Stimulated activated CD8-positive, alpha-beta memory T cell treated with anti-CD3 and anti-CD28 coated beads, Interleukin-4, amount 100 ng/mL, for 48 hours (primary cell): ENCODE measurements at regions not wholly inside any gene's neighbourhood (a gene's known extent, or its start where the extent isn't known, plus 50 kb on each side); places are given as distances from the start of the nearest gene placed in this dataset.
"Not testable (repeated sequence)": the region's sequence is repeated elsewhere in the genome, so short reads cannot be mapped to it uniquely, and the experiment has no call there.

ENCODE experiments used
- DNase-seq: peaks from one replicate; pipeline ENCODE4 v3.0.0-alpha.2; 2020

- no peak for DNase-seq
Observed at GRCh38 chr2:38243186-38243880, 133.7 kb downstream of the ATL2 start.

- no peak for DNase-seq
Observed at GRCh38 chr2:38239452-38239851, 137.6 kb downstream of the ATL2 start.

- DNase-seq = not testable (repeated sequence)
Observed at GRCh38 chr2:38238705-38239104, 138.4 kb downstream of the ATL2 start.

DNA sequence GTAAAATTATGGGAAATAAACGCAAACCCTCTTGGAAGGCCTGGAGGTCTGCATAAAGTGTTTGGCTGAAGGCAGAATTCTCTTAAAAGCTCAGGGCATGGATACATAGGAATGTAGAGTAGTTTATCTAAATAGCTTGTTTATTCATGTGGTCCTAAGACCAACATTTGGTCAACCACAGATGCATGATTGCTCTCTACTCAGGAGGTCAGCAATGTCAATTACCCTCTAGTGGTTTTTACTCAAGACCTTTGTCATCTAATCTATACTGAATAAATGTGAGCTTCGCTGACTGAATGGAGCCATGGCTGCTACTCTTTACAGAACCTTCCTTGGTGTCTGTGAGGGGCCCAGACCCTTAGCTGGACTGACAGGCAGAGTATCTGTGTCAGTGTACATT is 139.8 kb downstream of the ATL2 start:
- no peak for DNase-seq

DNA sequence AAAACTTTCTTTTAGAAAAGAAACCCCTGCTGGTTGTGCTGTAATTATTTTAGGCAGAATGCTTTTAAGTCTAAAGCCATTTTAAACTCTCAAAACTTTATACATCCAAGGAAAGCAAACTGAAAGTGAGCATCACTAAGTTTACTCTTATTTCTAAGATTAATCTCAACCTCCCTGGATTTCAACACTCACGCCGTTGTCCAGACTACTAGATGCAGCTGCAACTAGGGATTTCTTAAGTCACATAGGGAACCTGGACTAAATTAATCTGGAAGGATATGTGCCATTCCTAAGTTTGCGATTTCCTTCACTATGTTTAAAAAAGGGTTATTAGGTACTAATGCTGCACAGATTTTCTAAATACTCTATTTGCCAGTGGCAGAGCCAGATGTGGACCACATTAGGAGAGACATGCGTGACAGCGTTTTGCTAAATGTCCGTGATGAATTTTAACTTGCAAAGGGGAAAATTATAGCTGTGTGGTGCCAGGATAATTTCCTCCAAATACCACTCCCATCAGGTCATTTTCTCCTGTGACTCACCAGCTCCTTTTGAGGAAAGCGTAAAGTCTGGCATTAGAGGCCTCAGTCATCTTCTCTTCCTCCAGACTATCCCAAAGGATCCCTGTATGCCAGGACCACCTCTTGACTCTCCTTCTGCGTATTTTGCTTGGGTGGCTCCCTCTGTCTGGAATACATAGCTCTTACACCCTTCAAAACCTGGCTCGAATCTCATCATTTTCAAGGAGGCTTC is 143.7 kb downstream of the ATL2 start:
- DNase-seq = no peak

DNA sequence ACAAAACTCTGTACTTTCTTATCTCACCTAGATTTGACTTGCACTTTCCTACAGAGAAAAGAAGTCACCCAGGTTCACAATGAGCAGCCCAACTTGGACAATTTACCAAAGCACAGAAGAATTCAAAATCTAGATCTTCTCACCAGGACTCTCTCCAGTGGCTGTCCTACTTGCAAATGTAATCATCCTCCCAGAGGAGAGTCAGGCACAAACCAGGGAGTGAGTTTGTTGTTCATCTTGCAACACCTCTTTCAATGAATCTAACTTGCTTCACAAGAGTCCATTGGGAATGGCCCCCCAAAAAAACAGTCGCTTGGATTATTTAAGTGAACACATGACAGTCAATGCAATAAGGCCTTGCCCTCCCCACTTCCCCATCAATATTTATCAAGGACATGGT is 144.6 kb downstream of the ATL2 start:
- no peak for DNase-seq

DNA sequence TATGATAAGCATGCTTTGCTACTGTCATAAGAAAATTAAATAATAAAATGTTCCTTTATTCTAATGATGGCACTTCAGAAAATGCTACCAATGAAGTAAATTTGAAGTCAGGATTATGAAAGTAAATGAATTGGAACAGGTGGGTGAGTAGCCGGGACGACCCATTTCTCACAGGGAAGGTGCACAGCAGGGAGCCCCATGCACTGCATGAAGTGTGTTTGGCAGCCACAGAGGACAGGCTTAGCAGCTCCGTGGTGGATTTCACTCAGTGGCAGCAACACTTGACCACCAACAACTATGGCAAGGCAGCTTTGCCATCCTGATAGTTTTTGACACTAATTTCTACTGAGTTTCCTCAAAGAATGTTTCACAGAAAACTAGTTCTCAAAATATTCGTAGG is 146.3 kb downstream of the ATL2 start:
- DNase-seq = no peak

GRCh38 chr2:38228753-38229152 is 148.3 kb downstream of the ATL2 start:
- no peak for DNase-seq

- DNase-seq = no peak
Observed at GRCh38 chr2:38224821-38225437, 149.0 kb upstream of the CYP1B1 start.

DNA sequence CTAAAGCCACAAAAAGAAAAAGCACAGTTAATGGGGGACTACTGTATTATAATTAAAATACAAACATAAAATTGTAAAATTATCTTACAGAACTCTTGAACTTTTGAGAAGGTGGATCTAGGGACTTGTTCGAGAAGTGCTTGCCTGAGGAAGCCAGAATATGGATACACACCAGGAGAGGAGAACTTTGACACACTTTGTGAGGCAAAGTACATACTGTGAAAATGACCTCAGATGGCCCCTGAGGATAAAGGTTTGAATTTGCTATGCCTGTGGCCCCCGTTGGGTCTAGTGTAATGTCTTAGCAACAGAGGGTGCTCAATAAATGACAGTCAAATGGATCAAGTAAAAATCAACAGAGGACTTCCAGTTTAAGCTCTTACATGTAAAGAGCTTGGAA is 148.2 kb upstream of the CYP1B1 start:
- DNase-seq = no peak

- DNase-seq = no peak
Observed at GRCh38 chr2:38223256-38223655, 147.3 kb upstream of the CYP1B1 start.

DNA sequence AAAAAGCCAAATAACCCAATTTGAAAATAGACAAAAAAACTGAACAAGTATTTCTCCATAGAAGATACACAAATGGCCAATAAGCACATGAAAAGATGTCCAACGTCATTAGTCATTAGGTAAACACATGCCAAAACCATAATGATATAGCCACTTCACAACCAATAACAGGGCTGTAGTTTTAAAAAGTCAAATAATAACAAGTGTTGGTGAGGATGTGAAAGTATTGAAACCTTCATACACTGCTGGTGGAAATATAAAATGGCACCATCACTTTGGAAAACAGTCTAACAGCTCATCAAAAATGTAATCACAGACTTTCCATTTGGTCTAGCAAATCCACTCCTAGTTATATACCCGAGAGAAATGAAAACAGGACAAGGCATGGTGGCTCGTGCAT is 144.2 kb upstream of the CYP1B1 start:
- DNase-seq = no peak

DNA sequence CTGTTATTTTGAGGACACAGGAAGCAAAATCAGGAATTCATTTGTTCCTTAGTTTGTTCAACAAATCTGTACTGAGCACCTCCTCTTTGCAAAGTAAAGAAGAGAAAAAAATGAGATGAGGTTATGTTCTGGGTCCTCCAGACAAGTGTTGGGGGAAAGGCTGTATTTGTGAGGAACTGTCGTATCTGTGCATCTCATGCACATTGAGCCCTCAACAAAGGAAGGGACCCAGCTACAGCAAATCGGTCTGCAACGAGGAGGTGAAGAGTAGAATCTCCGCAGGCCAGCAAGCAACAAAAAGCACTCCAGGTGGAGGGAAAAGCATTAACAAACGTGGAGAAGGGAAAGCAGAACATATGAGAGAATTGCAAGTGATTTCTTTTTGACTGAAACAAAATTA is 143.0 kb upstream of the CYP1B1 start:
- DNase-seq = no peak

GRCh38 chr2:38218591-38218991 is 142.6 kb upstream of the CYP1B1 start:
- no peak for DNase-seq

- no peak for DNase-seq
Observed at GRCh38 chr2:38217401-38218188, 141.6 kb upstream of the CYP1B1 start.

DNA sequence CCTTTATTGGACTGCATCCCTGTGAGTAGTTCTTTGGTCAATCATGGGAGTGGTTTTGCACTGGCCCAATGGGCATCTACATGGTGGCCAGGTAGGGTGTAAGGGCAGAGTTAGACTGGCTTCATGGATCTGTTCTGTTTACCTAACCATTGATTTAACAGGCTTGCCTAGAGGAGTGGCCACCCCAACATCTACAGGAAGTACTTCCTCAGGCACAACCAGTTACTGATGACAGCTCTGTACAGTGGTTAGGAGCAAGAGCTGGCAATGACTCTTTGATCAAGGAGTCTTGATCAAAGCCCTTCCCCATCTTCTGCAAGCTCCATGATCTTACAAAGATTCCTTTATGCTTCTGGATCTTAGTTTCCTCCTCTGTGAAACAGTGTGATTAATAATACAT is 140.9 kb upstream of the CYP1B1 start:
- DNase-seq = no peak

- DNase-seq = no peak
Observed at GRCh38 chr2:38215993-38216392, 140.0 kb upstream of the CYP1B1 start.

GRCh38 chr2:38215522-38215921 is 139.6 kb upstream of the CYP1B1 start:
- DNase-seq = no peak

DNA sequence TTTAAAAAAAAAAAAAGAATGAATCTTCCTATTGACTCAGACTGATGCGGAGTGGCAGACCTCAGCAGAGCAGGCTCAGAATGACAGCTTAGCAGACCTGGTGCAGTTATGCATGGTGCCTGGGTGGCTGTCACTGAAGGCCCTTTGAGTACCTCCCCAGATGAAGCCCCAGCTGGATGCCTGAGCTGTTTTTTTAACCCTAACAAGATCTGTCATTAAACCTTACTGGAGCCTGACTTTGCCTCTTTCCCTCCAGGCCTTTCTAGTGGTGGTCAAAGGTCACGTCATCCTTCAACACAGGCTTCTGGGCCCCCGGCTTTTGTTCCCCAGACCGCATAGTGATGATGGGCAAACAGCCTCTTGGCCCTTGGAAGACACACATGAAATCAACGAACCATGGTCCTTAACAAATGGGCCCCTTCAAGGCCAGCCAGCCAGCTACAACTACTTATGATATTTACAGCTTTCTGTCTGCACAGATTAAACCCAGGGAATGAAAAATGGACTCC is 138.3 kb upstream of the CYP1B1 start:
- DNase-seq = no peak

DNA sequence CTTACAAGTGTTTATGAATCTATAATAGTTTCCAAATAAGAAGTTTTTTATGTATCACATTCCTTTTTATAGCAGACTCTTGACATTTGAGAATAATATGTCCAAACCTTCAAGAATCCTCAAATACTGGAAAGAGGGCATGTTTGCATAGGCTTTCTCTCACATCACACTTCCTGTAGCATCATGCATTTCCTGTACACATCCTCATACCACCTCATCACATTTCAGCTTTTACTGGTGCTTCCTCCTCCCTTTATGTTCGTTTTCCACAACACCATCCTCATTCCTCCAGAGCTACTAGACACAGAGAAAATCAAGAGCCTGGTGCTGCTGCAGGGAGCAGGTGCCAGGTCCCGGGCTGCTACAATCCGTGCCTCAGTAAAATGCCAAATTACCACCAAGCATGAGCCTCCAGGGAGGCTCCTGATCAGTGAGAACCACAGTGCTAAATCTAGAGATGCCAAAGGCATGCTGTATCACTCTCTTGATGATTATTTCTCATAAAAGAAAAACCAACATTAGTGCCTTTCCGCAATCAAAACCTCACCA is 137.7 kb upstream of the CYP1B1 start:
- DNase-seq = no peak

DNA sequence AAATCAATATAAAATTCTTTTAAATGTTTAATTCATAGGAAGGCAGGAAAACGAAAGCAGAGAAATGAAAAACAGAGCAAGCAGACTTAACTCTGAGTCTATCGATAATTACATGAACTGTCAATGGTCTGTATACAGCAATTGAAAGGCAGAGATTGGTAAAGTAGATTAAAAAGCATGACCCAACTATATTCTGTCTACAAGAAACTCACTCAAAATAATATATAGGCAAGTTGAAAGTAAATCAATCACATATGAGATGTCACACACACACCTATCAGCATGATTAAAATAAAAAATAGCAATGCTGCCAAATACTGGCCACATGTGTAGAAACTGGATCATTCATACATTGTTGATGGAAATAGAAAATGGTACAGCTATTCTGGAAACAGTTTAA is 136.4 kb upstream of the CYP1B1 start:
- DNase-seq = no peak

- DNase-seq = no peak
Observed at GRCh38 chr2:38207168-38207567, 131.2 kb upstream of the CYP1B1 start.

DNA sequence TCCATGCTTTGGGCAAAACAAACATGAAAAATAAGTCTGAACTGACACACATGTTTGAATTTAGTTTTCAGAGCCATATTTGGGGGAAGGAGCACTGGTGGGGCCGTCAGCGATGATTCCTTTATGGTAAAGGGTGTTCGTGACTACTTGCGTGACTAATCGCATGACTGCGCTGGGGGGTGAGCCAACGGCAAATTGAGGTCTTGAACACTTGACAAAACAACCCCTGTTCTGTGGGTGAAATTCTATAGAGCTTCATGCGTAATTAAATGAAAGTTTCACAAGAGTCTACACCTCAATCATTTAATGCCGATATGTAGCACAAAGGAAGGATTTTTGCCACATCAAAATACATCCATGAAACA is 127.5 kb upstream of the CYP1B1 start:
- no peak for DNase-seq
